Esophagus squamous epithelium (tissue), 4 donors: ENCODE measurements at regions not wholly inside any gene's neighbourhood (a gene's known extent, or its start where the extent isn't known, plus 50 kb on each side); places are given as distances from the start of the nearest gene placed in this dataset.

Experiments used
- CTCF ChIP-seq, 6 experiments: fragments of 450-650 bp in 4 of 6; fragments of 200-600 bp in 2 of 6; sonication (generic) in 2 of 6; IDR thresholded peaks; one replicate each; pipeline ENCODE4 v1.5.1; 2016 to 2019; ENCODE audit warnings: antibody characterized with exemption in 6 of 6, mild to moderate bottlenecking in 4 of 6, moderate library complexity in 4 of 6
- POLR2A ChIP-seq, 4 donors: fragments of 450-650 bp; IDR thresholded peaks; one replicate each; pipeline ENCODE4 v1.6.1; 2017; ENCODE audit warnings: antibody characterized with exemption in 4 of 4, mild to moderate bottlenecking in 4 of 4, moderate library complexity in 3 of 4

- no peak for TF ChIP-seq CTCF (IDR thresholded peaks at IDR 0.05)
- no peak for TF ChIP-seq POLR2A (IDR thresholded peaks at IDR 0.05)
Measured at GRCh38 chr7:119408596-119408995, 864.4 kb upstream of the KCND2 start.
